Gastroesophageal sphincter (tissue), 4 donors: ENCODE measurements at regions not wholly inside any gene's neighbourhood (a gene's known extent, or its start where the extent isn't known, plus 50 kb on each side); places are given as distances from the start of the nearest gene placed in this dataset.
A peak's percentile ranks its signal among the peaks of the same experiment; 100 is the strongest.

Source experiments
- ATAC-seq: fragments of 150-250 bp; one replicate; pipeline ENCODE4 v1.9.1; 2016; ENCODE audit warnings: mild to moderate bottlenecking, moderate library complexity
- H3K27ac ChIP-seq, 4 donors: fragments of 200-600 bp; sonication (generic) in 3 of 4; 1 replicate in 3 of 4; 2 replicates in 1 of 4; pipeline ENCODE4 v1.5.1; 2016 to 2019
- H3K27me3 ChIP-seq: fragments of 200-600 bp; sonication (generic); one replicate; pipeline ENCODE4 v1.5.1; 2019
- H3K36me3 ChIP-seq, 2 donors: fragments of 200-600 bp; sonication (generic); one replicate each; pipeline ENCODE4 v1.5.1; 2019; ENCODE audit warnings: control low read depth in 1 of 2
- H3K4me1 ChIP-seq, 3 donors: fragments of 200-600 bp; sonication (generic); 1 replicate in 2 of 3; 2 replicates in 1 of 3; pipeline ENCODE4 v1.5.1; 2016 to 2019; ENCODE audit warnings: control low read depth in 2 of 3
- H3K4me3 ChIP-seq, 2 donors: fragments of 200-600 bp; sonication (generic); one replicate each; pipeline ENCODE4 v1.5.1; 2019; ENCODE audit warnings: mild to moderate bottlenecking in 1 of 2, moderate library complexity in 1 of 2
- H3K9me3 ChIP-seq, 3 donors: fragments of 200-600 bp; sonication (generic); one replicate each; pipeline ENCODE4 v1.5.1; 2017 to 2019; ENCODE audit warnings: control low read depth in 2 of 3
- EP300 ChIP-seq: sonication (generic); formaldehyde crosslinking; IDR thresholded peaks from one replicate; pipeline ENCODE4 v1.6.1; 2017; ENCODE audit warnings: antibody characterized with exemption, mild to moderate bottlenecking
- POLR2A ChIP-seq, 2 donors: fragments of 450-650 bp; IDR thresholded peaks; one replicate each; pipeline ENCODE4 v1.6.1; 2017; ENCODE audit warnings: antibody characterized with exemption in 2 of 2, mild to moderate bottlenecking in 2 of 2, moderate library complexity in 1 of 2
- POLR2AphosphoS5 ChIP-seq: sonication (generic); formaldehyde crosslinking; IDR thresholded peaks from one replicate; pipeline ENCODE4 v1.6.1; 2017; ENCODE audit warnings: antibody characterized with exemption
- WGBS, 2 donors: methylation state at CpG; one replicate each; pipeline ENCODE4 v1.1.5; 2018; ENCODE audit warnings: low coverage in 1 of 2; 5-methylcytosine and 5-hydroxymethylcytosine counted together
- TF ChIP-seq, protein P1 (sequence below), 4 experiments: fragments of 200-600 bp in 2 of 4; fragments of 450-650 bp in 2 of 4; sonication (generic) in 1 of 4; IDR thresholded peaks; one replicate each; pipeline ENCODE4 v1.5.1; 2017 to 2019; ENCODE audit warnings: antibody characterized with exemption in 4 of 4, mild to moderate bottlenecking in 2 of 4, moderate library complexity in 2 of 4

DNA sequence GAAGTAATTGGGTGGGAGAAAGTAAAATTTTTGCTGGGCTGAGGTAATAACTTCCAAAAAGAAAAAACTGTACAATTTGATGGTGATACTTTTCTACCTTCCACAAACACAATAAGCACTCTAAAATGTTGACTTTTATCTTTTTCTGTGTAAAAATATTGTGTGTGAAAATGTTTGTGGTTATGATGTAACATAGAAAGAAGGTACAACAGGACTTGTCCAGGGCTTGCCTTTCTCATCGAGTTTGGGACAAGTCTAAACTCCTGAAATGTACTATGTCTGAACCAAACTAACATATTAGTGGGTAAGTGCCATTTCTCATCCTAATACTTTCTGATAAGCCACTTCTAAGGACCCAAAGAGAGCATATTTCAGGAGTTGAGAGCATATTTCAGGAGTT is 174.2 kb upstream of the PDGFD start:
- 81 to 83% methylated on average over 1 of the region's 1 CpG for WGBS, 2 donors
- Histone ChIP-seq H3K36me3 (no peaks in the 10 kb centered on the region), H3K4me1 (no peaks in the 10 kb centered on the region), H3K4me3 (no peak overlapping the region), H3K27ac (no peak overlapping the region), H3K27me3 (no peaks in the 10 kb centered on the region), H3K9me3 (no peaks in the 10 kb centered on the region)
- TF ChIP-seq, protein P1, sequence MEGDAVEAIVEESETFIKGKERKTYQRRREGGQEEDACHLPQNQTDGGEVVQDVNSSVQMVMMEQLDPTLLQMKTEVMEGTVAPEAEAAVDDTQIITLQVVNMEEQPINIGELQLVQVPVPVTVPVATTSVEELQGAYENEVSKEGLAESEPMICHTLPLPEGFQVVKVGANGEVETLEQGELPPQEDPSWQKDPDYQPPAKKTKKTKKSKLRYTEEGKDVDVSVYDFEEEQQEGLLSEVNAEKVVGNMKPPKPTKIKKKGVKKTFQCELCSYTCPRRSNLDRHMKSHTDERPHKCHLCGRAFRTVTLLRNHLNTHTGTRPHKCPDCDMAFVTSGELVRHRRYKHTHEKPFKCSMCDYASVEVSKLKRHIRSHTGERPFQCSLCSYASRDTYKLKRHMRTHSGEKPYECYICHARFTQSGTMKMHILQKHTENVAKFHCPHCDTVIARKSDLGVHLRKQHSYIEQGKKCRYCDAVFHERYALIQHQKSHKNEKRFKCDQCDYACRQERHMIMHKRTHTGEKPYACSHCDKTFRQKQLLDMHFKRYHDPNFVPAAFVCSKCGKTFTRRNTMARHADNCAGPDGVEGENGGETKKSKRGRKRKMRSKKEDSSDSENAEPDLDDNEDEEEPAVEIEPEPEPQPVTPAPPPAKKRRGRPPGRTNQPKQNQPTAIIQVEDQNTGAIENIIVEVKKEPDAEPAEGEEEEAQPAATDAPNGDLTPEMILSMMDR (IDR thresholded peaks at IDR 0.05): no peak
- TF ChIP-seq POLR2AphosphoS5 (no peak), EP300 (no peak), POLR2A (IDR thresholded peaks at IDR 0.05) (no peak)
- no peak for ATAC-seq

DNA sequence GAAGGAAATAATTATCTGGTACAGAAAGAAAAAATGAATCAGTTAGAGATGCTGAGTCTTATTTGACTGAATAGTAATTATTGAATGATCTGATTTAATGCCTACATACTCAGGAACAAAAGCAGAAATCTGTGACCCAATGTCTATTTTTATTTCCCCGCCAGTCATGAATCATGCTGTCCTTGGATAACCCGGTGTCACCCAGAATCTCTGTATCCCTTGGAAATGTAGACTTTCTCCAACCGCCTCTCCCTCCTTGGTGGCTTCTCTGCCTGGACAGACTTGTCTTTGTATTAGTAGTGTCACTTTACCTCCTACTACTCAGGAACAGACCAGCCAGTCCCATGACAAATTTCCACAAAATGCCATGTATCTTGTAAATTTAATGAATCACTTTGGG is 173.3 kb upstream of the PDGFD start:
- no peak for TF ChIP-seq POLR2AphosphoS5
- TF ChIP-seq EP300: no peak
- no peak for TF ChIP-seq POLR2A (IDR thresholded peaks at IDR 0.05)
- TF ChIP-seq, protein P1 (IDR thresholded peaks at IDR 0.05): no peak
- WGBS, 2 donors: 87 to 90% methylated on average over 3 of the region's 3 CpGs
- H3K27ac ChIP-seq: no peak overlapping the region
- H3K27me3 ChIP-seq: no peaks in the 10 kb centered on the region
- H3K9me3 ChIP-seq: no peaks in the 10 kb centered on the region
- H3K36me3 ChIP-seq: no peaks in the 10 kb centered on the region
- no peak for ATAC-seq
- H3K4me1 ChIP-seq: no peaks in the 10 kb centered on the region
- H3K4me3 ChIP-seq: no peak overlapping the region

DNA sequence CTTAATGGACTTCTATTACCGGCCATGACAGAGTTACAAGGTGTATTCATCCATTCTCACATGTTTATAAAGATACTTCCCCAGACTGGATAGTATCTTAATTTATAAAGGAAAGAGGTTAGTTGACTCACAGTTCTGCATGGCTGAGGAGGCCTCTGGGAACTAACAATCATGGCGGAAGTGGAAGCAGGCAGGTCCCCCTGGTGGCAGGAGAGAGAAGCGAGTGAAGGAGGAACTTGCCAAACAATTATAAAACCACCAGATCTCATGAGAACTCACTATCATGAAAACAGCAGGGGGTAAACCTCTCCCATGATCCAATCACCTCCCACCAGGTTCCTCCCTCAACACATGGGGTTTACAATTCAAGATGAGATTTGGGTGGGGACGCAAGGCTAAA is 170.0 kb upstream of the PDGFD start:
- no peak for ATAC-seq
- Histone ChIP-seq H3K27me3 (no peaks in the 10 kb centered on the region), H3K36me3 (no peaks in the 10 kb centered on the region), H3K9me3 (no peaks in the 10 kb centered on the region), H3K4me3 (no peak overlapping the region), H3K27ac (no peak overlapping the region), H3K4me1 (no peaks in the 10 kb centered on the region)
- WGBS, 2 donors: 94 to 96% methylated on average over 3 to 4 of the region's 4 CpGs
- no peak for TF ChIP-seq POLR2AphosphoS5
- no peak for TF ChIP-seq EP300
- no peak for TF ChIP-seq POLR2A (IDR thresholded peaks at IDR 0.05)
- TF ChIP-seq, protein P1 (IDR thresholded peaks at IDR 0.05): peak in 1 of 4 experiments; percentile 16

DNA sequence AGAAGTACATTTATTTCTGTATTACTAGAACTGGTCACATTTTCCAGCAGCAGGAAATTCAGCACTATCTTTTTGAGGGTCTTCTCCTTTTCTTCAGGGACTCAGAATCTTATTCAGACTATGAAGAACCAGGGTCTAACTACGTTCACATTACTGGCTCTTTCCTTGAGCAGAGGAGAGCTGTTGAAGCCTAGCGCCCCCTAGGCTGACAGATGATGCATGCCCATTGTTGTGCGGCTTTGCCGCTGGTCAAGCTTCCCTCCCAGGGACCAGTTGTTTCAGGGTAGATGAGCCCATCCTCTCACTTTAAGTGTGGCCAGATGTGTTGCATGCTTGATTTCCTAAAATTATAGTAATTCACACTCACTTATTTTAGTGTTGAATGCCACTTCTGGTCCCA is 168.2 kb upstream of the PDGFD start:
- TF ChIP-seq, protein P1 (IDR thresholded peaks at IDR 0.05): no peak
- TF ChIP-seq POLR2A (IDR thresholded peaks at IDR 0.05): no peak
- TF ChIP-seq POLR2AphosphoS5: no peak
- no peak for TF ChIP-seq EP300
- no peak overlapping the region for H3K27ac ChIP-seq
- no peak for ATAC-seq
- 40 to 67% methylated on average over 2 to 3 of the region's 4 CpGs for WGBS, 2 donors
- H3K4me3 ChIP-seq: no peak overlapping the region
- H3K4me1 ChIP-seq: no peaks in the 10 kb centered on the region
- no peaks in the 10 kb centered on the region for H3K9me3 ChIP-seq
- no peaks in the 10 kb centered on the region for H3K36me3 ChIP-seq
- no peaks in the 10 kb centered on the region for H3K27me3 ChIP-seq

DNA sequence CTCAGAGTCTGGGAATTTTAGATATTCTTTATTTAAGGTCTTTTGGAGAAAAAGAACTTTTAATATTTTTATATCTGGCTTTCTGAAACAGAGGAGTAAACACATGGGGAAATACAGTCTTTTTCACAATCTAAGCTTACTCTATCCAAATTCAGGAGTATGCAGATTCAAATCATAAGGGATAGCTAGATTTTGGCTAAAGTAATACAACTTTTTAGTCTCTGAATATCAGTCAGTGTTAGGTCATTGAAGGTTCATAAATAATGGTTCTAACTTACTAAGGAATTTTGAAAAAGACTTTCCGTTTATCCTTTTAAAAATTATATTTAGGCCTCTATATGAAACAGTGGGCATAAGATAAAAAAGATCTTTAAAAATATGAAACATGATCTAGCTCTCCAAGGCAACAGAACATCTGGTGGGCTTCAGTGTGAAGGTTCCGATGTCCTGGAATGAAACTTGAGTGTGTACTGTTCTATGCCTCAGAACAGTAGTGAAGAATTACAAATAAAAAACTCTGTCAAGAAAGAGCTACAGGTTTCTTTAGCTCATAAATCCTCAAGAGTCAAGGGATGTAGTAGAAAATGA is 165.2 kb upstream of the PDGFD start:
- TF ChIP-seq POLR2A (IDR thresholded peaks at IDR 0.05) (no peak), POLR2AphosphoS5 (no peak), EP300 (no peak)
- TF ChIP-seq, protein P1 (IDR thresholded peaks at IDR 0.05): no peak
- Histone ChIP-seq H3K27me3 (no peaks in the 10 kb centered on the region), H3K9me3 (no peaks in the 10 kb centered on the region), H3K4me1 (no peaks in the 10 kb centered on the region), H3K27ac (no peak overlapping the region), H3K36me3 (no peaks in the 10 kb centered on the region), H3K4me3 (no peak overlapping the region)
- WGBS, 2 donors: 17 to 32% methylated on average over 2 of the region's 2 CpGs
- no peak for ATAC-seq
